ENCODE measurements at regions not wholly inside any gene's neighbourhood (a gene's known extent, or its start where the extent isn't known, plus 50 kb on each side); places are given as distances from the start of the nearest gene placed in this dataset.

DNA sequence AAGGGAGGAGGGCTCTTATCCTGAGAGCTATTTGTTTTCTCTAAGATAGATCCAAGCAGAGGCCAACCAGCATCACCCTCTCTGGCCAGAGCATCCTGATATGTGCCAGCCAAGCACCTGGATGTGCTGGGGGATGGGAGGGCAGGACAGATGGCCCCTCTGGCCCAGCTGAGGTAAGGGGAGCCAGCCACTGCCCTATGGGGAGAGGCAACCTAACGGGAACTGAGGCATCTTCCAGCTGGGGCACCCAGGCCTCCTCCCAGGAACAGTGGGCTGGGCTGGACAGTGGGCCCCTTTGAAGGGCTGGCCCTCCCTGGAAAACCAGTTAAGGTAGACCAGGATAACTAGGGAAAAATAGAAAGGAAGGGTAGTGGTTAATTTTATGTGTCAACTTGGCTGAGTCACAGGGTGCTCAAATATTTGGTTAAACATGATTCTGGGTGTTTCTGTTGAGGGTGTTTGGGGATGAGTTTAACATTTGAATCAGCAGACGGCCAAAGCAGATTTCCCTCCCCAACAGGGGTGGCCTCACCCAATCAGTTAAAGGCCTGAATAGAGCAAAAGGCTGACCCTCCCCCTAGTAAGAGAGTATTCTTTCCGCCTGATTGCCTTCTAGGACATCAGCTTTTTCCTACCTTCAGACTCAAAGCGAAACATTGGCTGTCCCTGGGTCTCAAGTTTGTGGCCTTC lies 595.1 kb downstream of the BUD13 start:
- Histone ChIP-seq H3K9me3 (ENCODE audit: control insufficient read depth in 3 of 3, low read length in 3 of 3) (no peaks in the 10 kb centered on the region), H3K27ac (ENCODE audit: low read depth, low read length) (no peak overlapping the region), H3K4me1 (ENCODE audit: control insufficient read depth in 3 of 3, insufficient read depth in 3 of 3, low read length in 3 of 3) (peaks cover 0 to 5% (median 4%) of the 10 kb centered on the region in 3 donors), H3K4me3 (ENCODE audit: low read length in 3 of 3) (no peak overlapping the region), H3K9ac (ENCODE audit: low read depth in 1 of 3, low read length in 3 of 3) (no peak overlapping the region), H3K36me3 (ENCODE audit: control insufficient read depth in 3 of 3, insufficient read depth in 3 of 3, low read length in 3 of 3) (no peaks in the 10 kb centered on the region), H3K27me3 (ENCODE audit: control insufficient read depth in 3 of 3, insufficient read depth in 3 of 3, low read length in 3 of 3) (peaks cover 3 to 17% (median 5%) of the 10 kb centered on the region in 3 donors)

DNA sequence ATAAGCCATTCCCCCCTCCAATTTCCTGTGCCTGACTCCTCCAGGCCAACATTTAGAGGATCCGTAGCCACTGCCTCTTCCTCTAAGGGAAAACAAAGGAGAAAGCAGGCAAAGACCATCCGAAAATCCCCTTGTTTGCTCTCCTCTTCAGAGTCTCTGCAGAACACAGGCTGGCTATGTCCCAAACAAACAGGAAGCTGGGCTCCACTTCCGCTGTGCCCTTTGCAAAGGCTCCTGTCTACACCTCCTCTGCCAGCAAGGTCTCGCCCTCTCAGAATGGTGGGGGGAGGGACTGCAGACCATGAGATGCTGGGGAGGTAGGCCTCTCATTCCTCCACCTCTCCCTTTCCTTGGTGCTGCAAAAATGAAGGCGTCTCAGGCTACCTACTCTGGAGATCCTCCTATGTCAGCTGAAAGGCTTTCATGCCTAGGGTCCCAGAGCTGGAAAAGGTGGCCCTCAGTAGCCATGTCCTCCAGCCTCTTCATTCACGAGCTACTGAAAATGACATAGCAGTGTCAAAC lies 596.2 kb downstream of the BUD13 start:
- H3K27ac ChIP-seq (ENCODE audit: low read depth, low read length) = no peak overlapping the region
- no peaks in the 10 kb centered on the region for H3K9me3 ChIP-seq (ENCODE audit: control insufficient read depth in 3 of 3, low read length in 3 of 3)
- H3K27me3 ChIP-seq (ENCODE audit: control insufficient read depth in 3 of 3, insufficient read depth in 3 of 3, low read length in 3 of 3) = peaks cover 3 to 22% (median 5%) of the 10 kb centered on the region in 3 donors
- no peak overlapping the region for H3K9ac ChIP-seq (ENCODE audit: low read depth in 1 of 3, low read length in 3 of 3)
- H3K4me3 ChIP-seq (ENCODE audit: low read length in 3 of 3) = no peak overlapping the region
- H3K4me1 ChIP-seq (ENCODE audit: control insufficient read depth in 3 of 3, insufficient read depth in 3 of 3, low read length in 3 of 3) = peaks cover 0 to 5% (median 4%) of the 10 kb centered on the region in 3 donors
- H3K36me3 ChIP-seq (ENCODE audit: control insufficient read depth in 3 of 3, insufficient read depth in 3 of 3, low read length in 3 of 3) = no peaks in the 10 kb centered on the region

DNA sequence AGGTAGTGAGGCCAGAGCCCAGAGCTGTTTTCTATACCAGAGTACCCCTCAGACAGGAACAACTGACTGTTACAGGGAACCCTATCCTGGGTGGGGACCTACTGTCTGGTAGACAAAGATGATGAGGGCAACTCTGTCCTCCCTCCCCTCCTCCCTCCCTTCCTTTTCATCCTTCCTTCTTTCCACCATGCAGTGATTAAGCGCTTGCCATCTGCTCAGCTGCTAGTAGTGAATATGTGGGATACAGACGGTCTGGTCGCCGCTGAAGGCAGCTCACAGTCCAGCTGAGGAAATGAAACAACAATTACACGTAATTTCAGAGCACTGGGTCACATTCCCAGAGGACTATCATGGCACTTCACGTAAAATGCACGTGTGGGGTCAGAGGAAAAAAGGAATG lies 597.1 kb downstream of the BUD13 start:
- H3K9me3 ChIP-seq (ENCODE audit: control insufficient read depth in 3 of 3, low read length in 3 of 3) = no peaks in the 10 kb centered on the region
- H3K9ac ChIP-seq (ENCODE audit: low read depth in 1 of 3, low read length in 3 of 3) = no peak overlapping the region
- no peaks in the 10 kb centered on the region for H3K4me1 ChIP-seq (ENCODE audit: control insufficient read depth in 3 of 3, insufficient read depth in 3 of 3, low read length in 3 of 3)
- H3K4me3 ChIP-seq (ENCODE audit: low read length in 3 of 3) = no peak overlapping the region
- no peaks in the 10 kb centered on the region for H3K36me3 ChIP-seq (ENCODE audit: control insufficient read depth in 3 of 3, insufficient read depth in 3 of 3, low read length in 3 of 3)
- H3K27ac ChIP-seq (ENCODE audit: low read depth, low read length) = no peak overlapping the region
- peaks cover 3 to 22% (median 5%) of the 10 kb centered on the region in 3 donors for H3K27me3 ChIP-seq (ENCODE audit: control insufficient read depth in 3 of 3, insufficient read depth in 3 of 3, low read length in 3 of 3)

DNA sequence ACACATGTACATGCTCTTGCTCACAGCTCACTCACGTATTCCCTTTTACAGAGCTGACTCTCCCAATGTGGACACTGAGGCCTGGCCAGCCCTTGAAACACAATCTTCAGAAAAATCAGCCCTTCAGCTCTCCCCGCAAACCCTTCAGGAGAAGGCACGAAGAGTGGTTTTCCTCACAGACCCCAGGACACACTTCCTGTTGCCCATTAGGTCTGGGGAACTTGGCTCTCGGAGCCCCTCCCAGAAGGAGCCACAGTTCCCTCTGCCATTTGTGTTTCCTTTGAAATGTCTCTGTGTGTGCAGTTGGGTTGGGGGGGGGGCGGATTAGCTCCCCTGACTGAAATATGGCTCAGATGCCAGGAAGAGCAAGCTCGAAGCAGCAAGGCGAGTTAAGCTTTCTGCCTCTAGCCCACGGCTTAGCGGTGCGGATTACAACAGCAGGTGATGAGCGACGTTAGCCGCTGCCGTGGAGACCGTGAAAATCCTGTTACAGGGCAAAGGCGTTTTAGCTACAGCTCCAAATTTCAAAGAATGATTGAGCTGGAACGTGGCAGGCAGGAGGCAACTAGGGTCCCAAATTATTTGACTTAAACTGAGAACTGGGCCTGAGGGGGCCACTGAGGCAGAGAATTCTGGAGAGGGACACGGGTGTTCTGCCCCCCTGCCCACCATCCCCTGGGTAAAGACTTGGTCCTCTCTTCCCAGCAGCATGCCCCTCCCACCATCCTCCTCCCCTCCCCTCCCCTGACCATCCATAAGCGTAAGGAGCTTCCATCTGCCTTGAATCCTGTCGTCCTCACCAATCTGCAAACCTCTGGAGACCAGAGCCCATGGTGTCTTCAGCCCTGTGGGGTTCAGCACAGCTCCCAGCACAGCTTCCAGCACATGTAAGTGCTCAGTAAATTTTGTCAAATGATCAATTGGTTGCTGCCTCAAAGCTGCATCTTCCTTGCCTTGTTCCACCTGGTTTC lies 598.6 kb downstream of the BUD13 start:
- no peak overlapping the region for H3K4me3 ChIP-seq (ENCODE audit: low read length in 3 of 3)
- peaks cover 3 to 24% (median 5%) of the 10 kb centered on the region in 3 donors for H3K27me3 ChIP-seq (ENCODE audit: control insufficient read depth in 3 of 3, insufficient read depth in 3 of 3, low read length in 3 of 3)
- no peaks in the 10 kb centered on the region for H3K9me3 ChIP-seq (ENCODE audit: control insufficient read depth in 3 of 3, low read length in 3 of 3)
- H3K9ac ChIP-seq (ENCODE audit: low read depth in 1 of 3, low read length in 3 of 3) = no peak overlapping the region
- no peaks in the 10 kb centered on the region for H3K4me1 ChIP-seq (ENCODE audit: control insufficient read depth in 3 of 3, insufficient read depth in 3 of 3, low read length in 3 of 3)
- no peaks in the 10 kb centered on the region for H3K36me3 ChIP-seq (ENCODE audit: control insufficient read depth in 3 of 3, insufficient read depth in 3 of 3, low read length in 3 of 3)
- H3K27ac ChIP-seq (ENCODE audit: low read depth, low read length) = no peak overlapping the region

DNA sequence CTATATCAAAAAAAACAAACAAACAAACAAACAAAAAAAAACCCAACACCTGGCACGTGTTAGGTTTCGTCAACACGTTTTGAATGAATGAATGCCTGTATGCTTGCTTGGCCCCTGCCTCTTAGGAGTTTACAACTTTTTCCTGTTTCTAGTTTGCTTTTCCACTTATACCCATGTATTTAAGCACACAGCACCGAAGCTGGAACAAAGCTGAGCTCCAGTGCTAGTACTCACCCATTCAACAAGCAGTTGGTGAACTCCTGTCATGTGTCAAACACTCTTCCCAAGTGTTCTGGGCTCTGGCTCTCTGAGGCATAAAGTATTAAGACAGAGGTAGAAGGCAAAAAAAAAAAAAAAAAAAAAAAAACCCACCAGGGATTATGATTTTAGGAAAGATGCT lies 599.3 kb downstream of the BUD13 start:
- H3K27me3 ChIP-seq (ENCODE audit: control insufficient read depth in 3 of 3, insufficient read depth in 3 of 3, low read length in 3 of 3) = peaks cover 3 to 24% (median 5%) of the 10 kb centered on the region in 3 donors
- no peaks in the 10 kb centered on the region for H3K36me3 ChIP-seq (ENCODE audit: control insufficient read depth in 3 of 3, insufficient read depth in 3 of 3, low read length in 3 of 3)
- no peaks in the 10 kb centered on the region for H3K4me1 ChIP-seq (ENCODE audit: control insufficient read depth in 3 of 3, insufficient read depth in 3 of 3, low read length in 3 of 3)
- no peaks in the 10 kb centered on the region for H3K9me3 ChIP-seq (ENCODE audit: control insufficient read depth in 3 of 3, low read length in 3 of 3)
- H3K27ac ChIP-seq (ENCODE audit: low read depth, low read length) = no peak overlapping the region
- H3K4me3 ChIP-seq (ENCODE audit: low read length in 3 of 3) = no peak overlapping the region
- no peak overlapping the region for H3K9ac ChIP-seq (ENCODE audit: low read depth in 1 of 3, low read length in 3 of 3)

DNA sequence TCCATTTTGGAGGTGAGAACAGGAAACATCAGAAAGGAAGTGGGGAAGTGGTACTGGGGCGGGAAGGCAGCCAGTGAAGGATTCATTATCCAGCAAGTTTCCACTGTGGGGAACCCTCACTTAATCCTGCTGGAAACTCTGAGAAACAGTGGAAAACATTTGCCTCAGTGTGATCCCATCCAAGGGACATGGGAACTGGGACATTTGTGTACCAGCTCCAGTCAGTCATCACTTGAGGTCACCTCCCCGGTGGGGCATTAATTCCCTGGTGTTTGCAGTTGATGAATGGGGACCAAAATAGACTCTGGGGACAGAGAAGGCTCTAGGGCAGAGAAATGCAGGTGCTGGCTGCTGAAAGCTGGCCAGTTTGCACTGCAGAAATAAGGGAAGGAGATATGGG lies 599.9 kb downstream of the BUD13 start:
- no peaks in the 10 kb centered on the region for H3K4me1 ChIP-seq (ENCODE audit: control insufficient read depth in 3 of 3, insufficient read depth in 3 of 3, low read length in 3 of 3)
- H3K9me3 ChIP-seq (ENCODE audit: control insufficient read depth in 3 of 3, low read length in 3 of 3) = no peaks in the 10 kb centered on the region
- peaks cover 3 to 24% (median 5%) of the 10 kb centered on the region in 3 donors for H3K27me3 ChIP-seq (ENCODE audit: control insufficient read depth in 3 of 3, insufficient read depth in 3 of 3, low read length in 3 of 3)
- no peak overlapping the region for H3K4me3 ChIP-seq (ENCODE audit: low read length in 3 of 3)
- no peak overlapping the region for H3K27ac ChIP-seq (ENCODE audit: low read depth, low read length)
- no peak overlapping the region for H3K9ac ChIP-seq (ENCODE audit: low read depth in 1 of 3, low read length in 3 of 3)
- H3K36me3 ChIP-seq (ENCODE audit: control insufficient read depth in 3 of 3, insufficient read depth in 3 of 3, low read length in 3 of 3) = no peaks in the 10 kb centered on the region

DNA sequence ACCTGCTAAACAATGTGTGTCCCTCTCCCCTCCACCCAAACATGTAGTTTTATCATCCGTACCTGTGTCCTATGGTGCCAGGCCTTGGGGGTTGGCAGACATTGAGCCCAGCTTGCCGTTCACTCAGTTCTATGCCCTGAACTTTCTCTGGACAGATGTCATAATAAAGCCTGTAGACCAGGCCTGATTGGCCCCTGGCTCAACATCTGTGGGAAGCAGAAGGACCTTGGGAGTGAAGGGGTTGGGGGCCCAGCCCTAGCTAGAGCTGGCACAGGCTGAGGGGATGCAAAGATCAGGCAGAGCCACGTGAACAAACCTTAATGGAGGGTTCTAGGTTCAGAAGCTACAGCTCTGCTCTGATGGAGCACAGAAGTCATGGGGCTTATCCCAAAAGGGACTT lies 600.6 kb downstream of the BUD13 start:
- Histone ChIP-seq H3K27ac (ENCODE audit: low read depth, low read length) (no peak overlapping the region), H3K27me3 (ENCODE audit: control insufficient read depth in 3 of 3, insufficient read depth in 3 of 3, low read length in 3 of 3) (peaks cover 5 to 29% (median 6%) of the 10 kb centered on the region in 3 donors), H3K9ac (ENCODE audit: low read depth in 1 of 3, low read length in 3 of 3) (no peak overlapping the region), H3K4me3 (ENCODE audit: low read length in 3 of 3) (no peak overlapping the region), H3K4me1 (ENCODE audit: control insufficient read depth in 3 of 3, insufficient read depth in 3 of 3, low read length in 3 of 3) (no peaks in the 10 kb centered on the region), H3K9me3 (ENCODE audit: control insufficient read depth in 3 of 3, low read length in 3 of 3) (no peaks in the 10 kb centered on the region), H3K36me3 (ENCODE audit: control insufficient read depth in 3 of 3, insufficient read depth in 3 of 3, low read length in 3 of 3) (no peaks in the 10 kb centered on the region)

DNA sequence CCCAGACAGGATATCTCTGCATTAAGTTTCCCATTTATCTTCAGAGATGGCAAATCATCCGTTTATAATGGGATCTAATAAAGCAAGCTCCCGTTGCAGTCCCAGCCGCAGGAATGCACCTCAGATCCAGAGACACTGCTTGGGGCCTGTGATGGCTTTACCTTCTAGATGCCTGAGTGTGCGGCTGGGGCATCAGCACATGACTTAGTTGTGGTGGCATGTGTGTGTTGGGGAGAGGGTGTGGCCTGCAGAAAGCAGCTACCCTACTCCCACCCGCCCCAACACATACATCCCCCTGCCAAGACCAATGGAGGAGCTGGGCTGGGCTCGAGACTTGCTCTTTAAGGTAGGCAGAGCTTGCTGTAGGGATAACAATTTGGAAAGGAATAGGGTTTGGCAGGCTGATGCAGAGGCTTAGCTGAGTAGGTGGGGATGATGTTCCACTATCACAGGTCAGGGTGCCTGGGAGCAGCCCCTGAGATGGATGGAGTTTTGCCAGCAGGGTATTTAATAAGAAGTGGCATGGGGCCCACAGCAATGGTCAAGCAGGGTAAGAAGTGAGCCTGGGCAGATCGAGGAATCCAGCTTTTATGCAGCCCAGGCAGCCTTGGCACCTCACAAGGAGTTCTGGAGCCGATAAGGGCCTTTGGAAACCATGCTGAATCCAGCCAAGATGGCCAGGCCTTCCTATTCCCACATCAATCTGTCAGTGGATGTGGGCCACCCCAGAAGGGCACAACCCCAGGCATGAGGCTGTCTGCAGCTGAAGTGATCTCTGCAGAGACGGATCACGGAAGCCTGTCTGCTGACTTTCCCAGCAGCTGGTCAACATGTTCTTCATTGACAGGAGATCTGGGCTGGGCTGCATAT lies 601.3 kb downstream of the BUD13 start:
- Histone ChIP-seq H3K9ac (ENCODE audit: low read depth in 1 of 3, low read length in 3 of 3) (no peak overlapping the region), H3K27ac (ENCODE audit: low read depth, low read length) (no peak overlapping the region), H3K9me3 (ENCODE audit: control insufficient read depth in 3 of 3, low read length in 3 of 3) (no peaks in the 10 kb centered on the region), H3K4me3 (ENCODE audit: low read length in 3 of 3) (no peak overlapping the region), H3K36me3 (ENCODE audit: control insufficient read depth in 3 of 3, insufficient read depth in 3 of 3, low read length in 3 of 3) (no peaks in the 10 kb centered on the region), H3K27me3 (ENCODE audit: control insufficient read depth in 3 of 3, insufficient read depth in 3 of 3, low read length in 3 of 3) (peaks cover 5 to 29% (median 6%) of the 10 kb centered on the region in 3 donors), H3K4me1 (ENCODE audit: control insufficient read depth in 3 of 3, insufficient read depth in 3 of 3, low read length in 3 of 3) (no peaks in the 10 kb centered on the region)

DNA sequence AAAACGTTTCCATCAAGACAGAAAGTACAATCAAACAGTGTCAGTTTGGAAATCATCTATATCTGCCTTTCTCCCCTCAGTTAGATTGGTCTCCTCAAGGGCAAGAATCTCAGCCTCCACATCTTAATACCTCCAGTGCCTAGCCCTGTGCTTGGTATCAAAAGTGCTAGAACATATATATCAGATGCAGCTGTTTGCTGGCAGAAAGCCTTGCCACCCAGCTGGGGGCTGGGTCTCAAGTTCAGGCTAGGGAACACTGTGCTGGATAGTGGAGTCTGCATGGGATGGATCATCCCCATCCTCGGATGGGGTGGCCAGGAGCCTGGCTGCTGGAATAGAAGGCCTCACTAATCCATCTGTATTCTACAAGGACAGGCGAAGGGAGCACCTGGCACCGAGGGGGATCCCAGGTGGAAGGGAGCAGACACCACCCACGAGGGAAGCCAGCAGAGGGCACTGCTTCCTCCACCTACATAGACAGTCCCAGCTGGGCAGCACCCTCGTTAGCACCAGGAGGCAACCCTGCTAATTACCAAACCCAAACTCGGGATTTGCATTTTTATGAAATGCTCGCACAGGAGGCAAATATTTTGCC lies 602.2 kb downstream of the BUD13 start:
- Histone ChIP-seq H3K27ac (ENCODE audit: low read depth, low read length) (no peak overlapping the region), H3K9ac (ENCODE audit: low read depth in 1 of 3, low read length in 3 of 3) (no peak overlapping the region), H3K27me3 (ENCODE audit: control insufficient read depth in 3 of 3, insufficient read depth in 3 of 3, low read length in 3 of 3) (peaks cover 6 to 31% (median 7%) of the 10 kb centered on the region in 3 donors), H3K4me1 (ENCODE audit: control insufficient read depth in 3 of 3, insufficient read depth in 3 of 3, low read length in 3 of 3) (no peaks in the 10 kb centered on the region), H3K9me3 (ENCODE audit: control insufficient read depth in 3 of 3, low read length in 3 of 3) (no peaks in the 10 kb centered on the region), H3K36me3 (ENCODE audit: control insufficient read depth in 3 of 3, insufficient read depth in 3 of 3, low read length in 3 of 3) (no peaks in the 10 kb centered on the region), H3K4me3 (ENCODE audit: low read length in 3 of 3) (no peak overlapping the region)

All from skeletal muscle tissue (tissue), 3 donors.